HEK293 (cell line): ENCODE measurements at regions not wholly inside any gene's neighbourhood (a gene's known extent, or its start where the extent isn't known, plus 50 kb on each side); places are given as distances from the start of the nearest gene placed in this dataset.

Experiments
- CTCF ChIA-PET: fragments of 350-600 bp; formaldehyde crosslinking; extraction: SDS; loops from one replicate; lab custom pipeline; 2021; ENCODE audit warnings: antibody characterized with exemption; lab: Yijun Ruan, JAX
- POLR2A ChIA-PET: fragments of 300-600 bp; formaldehyde crosslinking; extraction: SDS; loops from one replicate; lab custom pipeline; 2020; ENCODE audit warnings: antibody characterized with exemption, inconsistent platforms; lab: Yijun Ruan, JAX
- H3K27ac ChIP-seq: fragments of 200-500 bp; sonication (Bioruptor generic); 2 replicates; pipeline ENCODE4 v1.5.1; 2014; ENCODE audit warnings: low read depth, low read length, control low read depth, inconsistent platforms; ENCODE audit errors: extremely low read depth
- H3K36me3 ChIP-seq, 2 experiments: fragments of 200-500 bp in 1 of 2; sonication (Bioruptor generic) in 1 of 2; 1 replicate in 1 of 2; 2 replicates in 1 of 2; pipeline ENCODE4 v1.5.1; 2014 to 2017; ENCODE audit warnings: inconsistent platforms in 2 of 2, low read length in 2 of 2; ENCODE audit not compliant: control insufficient read depth in 2 of 2, insufficient read depth in 1 of 2
- H3K4me1 ChIP-seq: fragments of 200-500 bp; sonication (Bioruptor generic); 2 replicates; pipeline ENCODE4 v1.5.1; 2014; ENCODE audit warnings: mild to moderate bottlenecking, low read length, inconsistent platforms; ENCODE audit not compliant: control insufficient read depth, insufficient read depth
- H3K4me3 ChIP-seq: 2 replicates; pipeline ENCODE4 v1.5.1; 2011; ENCODE audit warnings: low read depth, mild to moderate bottlenecking, control low read depth, low read length, moderate library complexity
- H3K9me3 ChIP-seq: fragments of 200-500 bp; sonication (Bioruptor generic); 2 replicates; pipeline ENCODE4 v1.5.1; 2014; ENCODE audit warnings: low read depth, low read length, inconsistent platforms; ENCODE audit not compliant: control insufficient read depth, insufficient read depth
- BCL11B ChIP-seq: fragments of 450-650 bp; formaldehyde crosslinking; IDR thresholded peaks from 2 replicates; pipeline ENCODE4 v1.5.1; 2016; ENCODE audit warnings: low read depth, missing biosample characterization, missing genetic modification characterization
- GLI2 ChIP-seq: fragments of 450-650 bp; formaldehyde crosslinking; IDR thresholded peaks from 2 replicates; pipeline ENCODE4; 2017; ENCODE audit warnings: missing biosample characterization, missing genetic modification characterization, low read depth, borderline replicate concordance
- REPIN1 ChIP-seq: fragments of 450-650 bp; formaldehyde crosslinking; IDR thresholded peaks from 2 replicates; pipeline ENCODE4 v1.5.1; 2017; ENCODE audit warnings: missing biosample characterization, missing genetic modification characterization, low read depth
- SCRT1 ChIP-seq: fragments of 450-650 bp; formaldehyde crosslinking; IDR thresholded peaks from 2 replicates; pipeline ENCODE4 v1.5.1; 2016; ENCODE audit warnings: missing biosample characterization, missing genetic modification characterization, borderline replicate concordance
- SP2 ChIP-seq: fragments of 450-650 bp; formaldehyde crosslinking; IDR thresholded peaks from 2 replicates; pipeline ENCODE4 v1.5.1; 2016; ENCODE audit warnings: missing biosample characterization, missing genetic modification characterization
- ZBTB7A ChIP-seq: fragments of 450-650 bp; formaldehyde crosslinking; IDR thresholded peaks from 2 replicates; pipeline ENCODE4 v1.5.1; 2016; ENCODE audit warnings: low read depth, missing biosample characterization, missing genetic modification characterization
- ZNF112 ChIP-seq: fragments of 450-650 bp; formaldehyde crosslinking; IDR thresholded peaks from 2 replicates; pipeline ENCODE4 v1.5.0; 2017; ENCODE audit warnings: missing biosample characterization, missing genetic modification characterization
- ZNF121 ChIP-seq: fragments of 450-650 bp; formaldehyde crosslinking; IDR thresholded peaks from 2 replicates; pipeline ENCODE4 v1.5.1; 2016; ENCODE audit warnings: missing biosample characterization, missing genetic modification characterization
- ZNF223 ChIP-seq: fragments of 450-650 bp; formaldehyde crosslinking; IDR thresholded peaks from 2 replicates; pipeline ENCODE4 v1.5.1; 2016; ENCODE audit warnings: missing biosample characterization, missing genetic modification characterization
- ZNF292 ChIP-seq: fragments of 450-650 bp; formaldehyde crosslinking; IDR thresholded peaks from 2 replicates; pipeline ENCODE4 v1.5.1; 2016; ENCODE audit warnings: low read depth, missing biosample characterization, missing genetic modification characterization, borderline replicate concordance
- ZNF335 ChIP-seq: fragments of 450-650 bp; formaldehyde crosslinking; conservative IDR thresholded peaks from 2 replicates; pipeline ENCODE4 v1.5.1; 2016; ENCODE audit warnings: missing biosample characterization, missing genetic modification characterization
- ZNF416 ChIP-seq: fragments of 450-650 bp; formaldehyde crosslinking; IDR thresholded peaks from 2 replicates; pipeline ENCODE4 v1.5.1; 2016; ENCODE audit warnings: missing biosample characterization, missing genetic modification characterization
- ZNF555 ChIP-seq: fragments of 450-650 bp; formaldehyde crosslinking; conservative IDR thresholded peaks from 2 replicates; pipeline ENCODE4 v1.5.1; 2017; ENCODE audit warnings: missing biosample characterization, mild to moderate bottlenecking, missing genetic modification characterization, inconsistent platforms
- ZNF600 ChIP-seq: fragments of 450-650 bp; formaldehyde crosslinking; IDR thresholded peaks from 2 replicates; pipeline ENCODE4 v1.5.1; 2016; ENCODE audit warnings: missing biosample characterization, missing genetic modification characterization
- ZNF623 ChIP-seq: fragments of 450-650 bp; formaldehyde crosslinking; IDR thresholded peaks from 2 replicates; pipeline ENCODE4 v1.5.1; 2016; ENCODE audit warnings: missing biosample characterization, missing genetic modification characterization
- ZNF629 ChIP-seq: fragments of 450-650 bp; formaldehyde crosslinking; IDR thresholded peaks from 2 replicates; pipeline ENCODE4 v1.5.1; 2017; ENCODE audit warnings: missing biosample characterization, missing genetic modification characterization
- ZNF777 ChIP-seq: fragments of 450-650 bp; formaldehyde crosslinking; IDR thresholded peaks from 2 replicates; pipeline ENCODE4 v1.5.1; 2017; ENCODE audit warnings: missing biosample characterization, missing genetic modification characterization, borderline replicate concordance
- TF ChIP-seq, protein P1 (sequence below): fragments of 450-650 bp; formaldehyde crosslinking; IDR thresholded peaks from 2 replicates; pipeline ENCODE4 v1.5.1; 2016; ENCODE audit warnings: missing biosample characterization, missing genetic modification characterization
- TF ChIP-seq, protein P2 (sequence below): fragments of 450-650 bp; formaldehyde crosslinking; IDR thresholded peaks from 2 replicates; pipeline ENCODE4 v1.5.1; 2016; ENCODE audit warnings: missing biosample characterization, missing genetic modification characterization, low read depth
- TF ChIP-seq, protein P3 (sequence below): fragments of 450-650 bp; formaldehyde crosslinking; IDR thresholded peaks from 2 replicates; pipeline ENCODE4 v1.5.1; 2016; ENCODE audit warnings: missing biosample characterization, missing genetic modification characterization
- TF ChIP-seq, protein P4 (sequence below): fragments of 450-650 bp; formaldehyde crosslinking; IDR thresholded peaks from 2 replicates; pipeline ENCODE4 v1.5.1; 2017; ENCODE audit warnings: missing biosample characterization, missing genetic modification characterization
- TF ChIP-seq, protein P5 (sequence below): fragments of 450-650 bp; formaldehyde crosslinking; IDR thresholded peaks from 2 replicates; pipeline ENCODE4 v1.5.1; 2017; ENCODE audit warnings: missing biosample characterization, missing genetic modification characterization

DNA sequence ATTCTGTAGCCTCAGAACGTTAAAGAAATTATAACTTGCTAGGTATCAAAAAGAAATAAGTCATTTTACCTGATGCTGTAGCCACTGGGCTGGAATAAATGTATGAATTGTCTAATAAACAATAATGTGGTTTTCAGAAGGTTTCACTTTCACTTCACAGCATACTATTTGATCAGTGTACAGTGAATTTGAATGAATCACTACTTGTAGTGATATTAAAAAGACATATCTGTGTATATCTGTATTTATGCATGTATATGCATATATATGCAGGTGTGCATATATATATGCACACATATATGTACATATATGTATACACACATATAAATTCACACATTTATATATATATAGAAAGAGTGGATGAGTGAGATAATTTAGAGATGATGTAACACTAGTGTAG lies 440.0 kb upstream of the PCDH10 start (continued):
- no peak for TF ChIP-seq ZNF416 (tag by site-specific recombination)
- TF ChIP-seq ZNF292 (tag by site-specific recombination), result no peak
- TF ChIP-seq ZNF223 (tag by site-specific recombination), result no peak
- TF ChIP-seq ZNF623 (tag by site-specific recombination), result no peak
- TF ChIP-seq, protein P1, sequence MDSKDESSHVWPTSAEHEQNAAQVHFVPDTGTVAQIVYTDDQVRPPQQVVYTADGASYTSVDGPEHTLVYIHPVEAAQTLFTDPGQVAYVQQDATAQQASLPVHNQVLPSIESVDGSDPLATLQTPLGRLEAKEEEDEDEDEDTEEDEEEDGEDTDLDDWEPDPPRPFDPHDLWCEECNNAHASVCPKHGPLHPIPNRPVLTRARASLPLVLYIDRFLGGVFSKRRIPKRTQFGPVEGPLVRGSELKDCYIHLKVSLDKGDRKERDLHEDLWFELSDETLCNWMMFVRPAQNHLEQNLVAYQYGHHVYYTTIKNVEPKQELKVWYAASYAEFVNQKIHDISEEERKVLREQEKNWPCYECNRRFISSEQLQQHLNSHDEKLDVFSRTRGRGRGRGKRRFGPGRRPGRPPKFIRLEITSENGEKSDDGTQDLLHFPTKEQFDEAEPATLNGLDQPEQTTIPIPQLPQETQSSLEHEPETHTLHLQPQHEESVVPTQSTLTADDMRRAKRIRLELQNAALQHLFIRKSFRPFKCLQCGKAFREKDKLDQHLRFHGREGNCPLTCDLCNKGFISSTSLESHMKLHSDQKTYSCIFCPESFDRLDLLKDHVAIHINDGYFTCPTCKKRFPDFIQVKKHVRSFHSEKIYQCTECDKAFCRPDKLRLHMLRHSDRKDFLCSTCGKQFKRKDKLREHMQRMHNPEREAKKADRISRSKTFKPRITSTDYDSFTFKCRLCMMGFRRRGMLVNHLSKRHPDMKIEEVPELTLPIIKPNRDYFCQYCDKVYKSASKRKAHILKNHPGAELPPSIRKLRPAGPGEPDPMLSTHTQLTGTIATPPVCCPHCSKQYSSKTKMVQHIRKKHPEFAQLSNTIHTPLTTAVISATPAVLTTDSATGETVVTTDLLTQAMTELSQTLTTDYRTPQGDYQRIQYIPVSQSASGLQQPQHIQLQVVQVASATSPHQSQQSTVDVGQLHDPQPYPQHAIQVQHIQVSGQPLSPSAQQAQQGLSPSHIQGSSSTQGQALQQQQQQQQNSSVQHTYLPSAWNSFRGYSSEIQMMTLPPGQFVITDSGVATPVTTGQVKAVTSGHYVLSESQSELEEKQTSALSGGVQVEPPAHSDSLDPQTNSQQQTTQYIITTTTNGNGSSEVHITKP, result no peak
- no peak for TF ChIP-seq ZNF112 (tag by site-specific recombination)

DNA sequence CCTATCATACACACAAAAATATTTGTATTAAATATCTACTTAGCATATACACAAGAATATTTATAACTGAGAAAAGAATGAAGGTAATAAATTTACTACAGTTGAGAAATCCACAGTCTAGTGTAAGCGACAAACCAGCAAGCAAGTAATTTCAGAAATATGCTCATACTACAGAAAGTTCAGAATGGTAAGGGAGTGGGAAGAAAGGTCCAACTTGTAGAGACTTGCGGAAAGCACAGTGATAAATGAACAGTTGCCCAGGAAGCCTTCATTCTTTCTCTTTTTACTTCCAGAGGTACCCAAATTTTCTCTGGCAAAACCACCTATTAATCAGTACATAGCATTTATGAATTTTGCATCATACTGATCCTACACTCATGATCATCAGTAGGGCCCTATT lies 438.1 kb upstream of the PCDH10 start:
- no peak overlapping the region for H3K4me3 ChIP-seq
- ChIA-PET POLR2A (no interaction called here), CTCF (interaction anchor here (0.7 kb wide), 1 partner anchor 138 kb away, joined by 4 read pairs; no protein-coding TSS in a partner anchor)
- no peaks in the 10 kb centered on the region for H3K4me1 ChIP-seq
- H3K36me3 ChIP-seq, result no peaks in the 10 kb centered on the region
- H3K9me3 ChIP-seq, result no peaks in the 10 kb centered on the region
- TF ChIP-seq ZNF629 (tag by site-specific recombination) (no peak), ZNF555 (tag by site-specific recombination) (no peak), SCRT1 (tag by site-specific recombination) (no peak), ZNF777 (tag by site-specific recombination) (no peak), SP2 (tag by site-specific recombination) (no peak), BCL11B (tag by site-specific recombination) (no peak), ZNF121 (no peak), ZBTB7A (tag by site-specific recombination) (no peak), ZNF335 (tag by site-specific recombination) (no peak), ZNF292 (tag by site-specific recombination) (no peak), REPIN1 (tag by site-specific recombination) (no peak), ZNF600 (no peak), GLI2 (tag by site-specific recombination) (no peak)
- TF ChIP-seq, protein P2, sequence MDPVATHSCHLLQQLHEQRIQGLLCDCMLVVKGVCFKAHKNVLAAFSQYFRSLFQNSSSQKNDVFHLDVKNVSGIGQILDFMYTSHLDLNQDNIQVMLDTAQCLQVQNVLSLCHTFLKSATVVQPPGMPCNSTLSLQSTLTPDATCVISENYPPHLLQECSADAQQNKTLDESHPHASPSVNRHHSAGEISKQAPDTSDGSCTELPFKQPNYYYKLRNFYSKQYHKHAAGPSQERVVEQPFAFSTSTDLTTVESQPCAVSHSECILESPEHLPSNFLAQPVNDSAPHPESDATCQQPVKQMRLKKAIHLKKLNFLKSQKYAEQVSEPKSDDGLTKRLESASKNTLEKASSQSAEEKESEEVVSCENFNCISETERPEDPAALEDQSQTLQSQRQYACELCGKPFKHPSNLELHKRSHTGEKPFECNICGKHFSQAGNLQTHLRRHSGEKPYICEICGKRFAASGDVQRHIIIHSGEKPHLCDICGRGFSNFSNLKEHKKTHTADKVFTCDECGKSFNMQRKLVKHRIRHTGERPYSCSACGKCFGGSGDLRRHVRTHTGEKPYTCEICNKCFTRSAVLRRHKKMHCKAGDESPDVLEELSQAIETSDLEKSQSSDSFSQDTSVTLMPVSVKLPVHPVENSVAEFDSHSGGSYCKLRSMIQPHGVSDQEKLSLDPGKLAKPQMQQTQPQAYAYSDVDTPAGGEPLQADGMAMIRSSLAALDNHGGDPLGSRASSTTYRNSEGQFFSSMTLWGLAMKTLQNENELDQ (tag by site-specific recombination), result no peak
- TF ChIP-seq, protein P3, sequence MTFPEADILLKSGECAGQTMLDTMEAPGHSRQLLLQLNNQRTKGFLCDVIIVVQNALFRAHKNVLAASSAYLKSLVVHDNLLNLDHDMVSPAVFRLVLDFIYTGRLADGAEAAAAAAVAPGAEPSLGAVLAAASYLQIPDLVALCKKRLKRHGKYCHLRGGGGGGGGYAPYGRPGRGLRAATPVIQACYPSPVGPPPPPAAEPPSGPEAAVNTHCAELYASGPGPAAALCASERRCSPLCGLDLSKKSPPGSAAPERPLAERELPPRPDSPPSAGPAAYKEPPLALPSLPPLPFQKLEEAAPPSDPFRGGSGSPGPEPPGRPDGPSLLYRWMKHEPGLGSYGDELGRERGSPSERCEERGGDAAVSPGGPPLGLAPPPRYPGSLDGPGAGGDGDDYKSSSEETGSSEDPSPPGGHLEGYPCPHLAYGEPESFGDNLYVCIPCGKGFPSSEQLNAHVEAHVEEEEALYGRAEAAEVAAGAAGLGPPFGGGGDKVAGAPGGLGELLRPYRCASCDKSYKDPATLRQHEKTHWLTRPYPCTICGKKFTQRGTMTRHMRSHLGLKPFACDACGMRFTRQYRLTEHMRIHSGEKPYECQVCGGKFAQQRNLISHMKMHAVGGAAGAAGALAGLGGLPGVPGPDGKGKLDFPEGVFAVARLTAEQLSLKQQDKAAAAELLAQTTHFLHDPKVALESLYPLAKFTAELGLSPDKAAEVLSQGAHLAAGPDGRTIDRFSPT (tag by site-specific recombination), result no peak
- TF ChIP-seq, protein P4, sequence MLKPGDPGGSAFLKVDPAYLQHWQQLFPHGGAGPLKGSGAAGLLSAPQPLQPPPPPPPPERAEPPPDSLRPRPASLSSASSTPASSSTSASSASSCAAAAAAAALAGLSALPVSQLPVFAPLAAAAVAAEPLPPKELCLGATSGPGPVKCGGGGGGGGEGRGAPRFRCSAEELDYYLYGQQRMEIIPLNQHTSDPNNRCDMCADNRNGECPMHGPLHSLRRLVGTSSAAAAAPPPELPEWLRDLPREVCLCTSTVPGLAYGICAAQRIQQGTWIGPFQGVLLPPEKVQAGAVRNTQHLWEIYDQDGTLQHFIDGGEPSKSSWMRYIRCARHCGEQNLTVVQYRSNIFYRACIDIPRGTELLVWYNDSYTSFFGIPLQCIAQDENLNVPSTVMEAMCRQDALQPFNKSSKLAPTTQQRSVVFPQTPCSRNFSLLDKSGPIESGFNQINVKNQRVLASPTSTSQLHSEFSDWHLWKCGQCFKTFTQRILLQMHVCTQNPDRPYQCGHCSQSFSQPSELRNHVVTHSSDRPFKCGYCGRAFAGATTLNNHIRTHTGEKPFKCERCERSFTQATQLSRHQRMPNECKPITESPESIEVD (tag by site-specific recombination), result no peak
- TF ChIP-seq, protein P5, sequence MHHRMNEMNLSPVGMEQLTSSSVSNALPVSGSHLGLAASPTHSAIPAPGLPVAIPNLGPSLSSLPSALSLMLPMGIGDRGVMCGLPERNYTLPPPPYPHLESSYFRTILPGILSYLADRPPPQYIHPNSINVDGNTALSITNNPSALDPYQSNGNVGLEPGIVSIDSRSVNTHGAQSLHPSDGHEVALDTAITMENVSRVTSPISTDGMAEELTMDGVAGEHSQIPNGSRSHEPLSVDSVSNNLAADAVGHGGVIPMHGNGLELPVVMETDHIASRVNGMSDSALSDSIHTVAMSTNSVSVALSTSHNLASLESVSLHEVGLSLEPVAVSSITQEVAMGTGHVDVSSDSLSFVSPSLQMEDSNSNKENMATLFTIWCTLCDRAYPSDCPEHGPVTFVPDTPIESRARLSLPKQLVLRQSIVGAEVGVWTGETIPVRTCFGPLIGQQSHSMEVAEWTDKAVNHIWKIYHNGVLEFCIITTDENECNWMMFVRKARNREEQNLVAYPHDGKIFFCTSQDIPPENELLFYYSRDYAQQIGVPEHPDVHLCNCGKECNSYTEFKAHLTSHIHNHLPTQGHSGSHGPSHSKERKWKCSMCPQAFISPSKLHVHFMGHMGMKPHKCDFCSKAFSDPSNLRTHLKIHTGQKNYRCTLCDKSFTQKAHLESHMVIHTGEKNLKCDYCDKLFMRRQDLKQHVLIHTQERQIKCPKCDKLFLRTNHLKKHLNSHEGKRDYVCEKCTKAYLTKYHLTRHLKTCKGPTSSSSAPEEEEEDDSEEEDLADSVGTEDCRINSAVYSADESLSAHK, result no peak
- TF ChIP-seq, all 188 proteins: peak for 0
- no peak overlapping the region for H3K27ac ChIP-seq
